Adrenal gland (tissue), 5 donors: ENCODE measurements at regions not wholly inside any gene's neighbourhood (a gene's known extent, or its start where the extent isn't known, plus 50 kb on each side); places are given as distances from the start of the nearest gene placed in this dataset.

Experiments used
- POLR2A ChIP-seq, 2 donors: fragments of 450-650 bp; IDR thresholded peaks; one replicate each; pipeline ENCODE4 v1.6.1; 2017; ENCODE audit warnings: antibody characterized with exemption in 2 of 2, mild to moderate bottlenecking in 2 of 2, moderate library complexity in 1 of 2
- TF ChIP-seq, protein P1 (sequence below), 6 experiments: fragments of 450-650 bp in 4 of 6; fragments of 200-600 bp in 2 of 6; sonication (generic) in 1 of 6; IDR thresholded peaks; 1 replicate in 5 of 6; 2 replicates in 1 of 6; pipeline versions ENCODE4 v1.5.1 to v1.8.0; 2016 to 2021; ENCODE audit warnings: antibody characterized with exemption in 6 of 6, mild to moderate bottlenecking in 2 of 6, moderate library complexity in 1 of 6
- donor health status: DM: no; HTN: no; CAD: no.

- TF ChIP-seq, protein P1, sequence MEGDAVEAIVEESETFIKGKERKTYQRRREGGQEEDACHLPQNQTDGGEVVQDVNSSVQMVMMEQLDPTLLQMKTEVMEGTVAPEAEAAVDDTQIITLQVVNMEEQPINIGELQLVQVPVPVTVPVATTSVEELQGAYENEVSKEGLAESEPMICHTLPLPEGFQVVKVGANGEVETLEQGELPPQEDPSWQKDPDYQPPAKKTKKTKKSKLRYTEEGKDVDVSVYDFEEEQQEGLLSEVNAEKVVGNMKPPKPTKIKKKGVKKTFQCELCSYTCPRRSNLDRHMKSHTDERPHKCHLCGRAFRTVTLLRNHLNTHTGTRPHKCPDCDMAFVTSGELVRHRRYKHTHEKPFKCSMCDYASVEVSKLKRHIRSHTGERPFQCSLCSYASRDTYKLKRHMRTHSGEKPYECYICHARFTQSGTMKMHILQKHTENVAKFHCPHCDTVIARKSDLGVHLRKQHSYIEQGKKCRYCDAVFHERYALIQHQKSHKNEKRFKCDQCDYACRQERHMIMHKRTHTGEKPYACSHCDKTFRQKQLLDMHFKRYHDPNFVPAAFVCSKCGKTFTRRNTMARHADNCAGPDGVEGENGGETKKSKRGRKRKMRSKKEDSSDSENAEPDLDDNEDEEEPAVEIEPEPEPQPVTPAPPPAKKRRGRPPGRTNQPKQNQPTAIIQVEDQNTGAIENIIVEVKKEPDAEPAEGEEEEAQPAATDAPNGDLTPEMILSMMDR (IDR thresholded peaks at IDR 0.05), result no peak
- no peak for TF ChIP-seq POLR2A (IDR thresholded peaks at IDR 0.05)
Observed at GRCh38 chr18:71012789-71013188, 723.9 kb downstream of the SOCS6 start.
